Mesothelial cell of epicardium (in vitro differentiated cells): ENCODE measurements at regions not wholly inside any gene's neighbourhood (a gene's known extent, or its start where the extent isn't known, plus 50 kb on each side); places are given as distances from the start of the nearest gene placed in this dataset.
A peak's percentile ranks its signal among the peaks of the same experiment; 100 is the strongest.

Source experiments
- DNase-seq, 2 experiments: peaks; one replicate each; pipeline ENCODE4 v3.0.0; 2021; ENCODE audit warnings: low spot score in 2 of 2; ENCODE audit not compliant: unreplicated experiment in 2 of 2
- H3K27ac Mint-ChIP-seq: 2 replicates; pipeline ENCODE4 v1.8.0; 2021; ENCODE audit warnings: mixed read lengths
- H3K27me3 Mint-ChIP-seq: 2 replicates; pipeline ENCODE4 v1.8.0; 2021; ENCODE audit warnings: low read depth, mixed read lengths
- H3K36me3 Mint-ChIP-seq: 2 replicates; pipeline ENCODE4 v1.8.0; 2021; ENCODE audit warnings: mixed read lengths
- H3K4me1 Mint-ChIP-seq: 2 replicates; pipeline ENCODE4 v1.8.0; 2021; ENCODE audit warnings: mixed read lengths
- H3K4me3 Mint-ChIP-seq: 2 replicates; pipeline ENCODE4 v1.8.0; 2021; ENCODE audit warnings: mild to moderate bottlenecking, moderate library complexity, mixed read lengths
- H3K9me3 Mint-ChIP-seq: 2 replicates; pipeline ENCODE4 v1.8.0; 2021; ENCODE audit warnings: mixed read lengths
- CTCF ChIP-seq: fragments of 200-600 bp; sonication (generic); IDR thresholded peaks from one replicate; pipeline ENCODE4 v1.5.0; 2021; ENCODE audit warnings: antibody characterized with exemption; ENCODE audit not compliant: unreplicated experiment

GRCh38 chr5:57417320-57417719 is 65.3 kb downstream of the ACTBL2 start:
- Mint-ChIP-seq H3K27ac (no peak overlapping the region), H3K4me3 (no peak overlapping the region), H3K4me1 (peaks cover 33% of the 10 kb centered on the region), H3K27me3 (no peaks in the 10 kb centered on the region), H3K36me3 (no peaks in the 10 kb centered on the region), H3K9me3 (peaks cover 4% of the 10 kb centered on the region)
- DNase-seq: no peak
- TF ChIP-seq CTCF: no peak

GRCh38 chr5:57416278-57416994 is 66.2 kb downstream of the ACTBL2 start:
- no peak for TF ChIP-seq CTCF
- DNase-seq: no peak
- Mint-ChIP-seq H3K27ac (peak overlapping the region; percentile 84), H3K4me1 (peaks cover 33% of the 10 kb centered on the region), H3K36me3 (no peaks in the 10 kb centered on the region), H3K27me3 (no peaks in the 10 kb centered on the region), H3K9me3 (no peaks in the 10 kb centered on the region), H3K4me3 (no peak overlapping the region)

GRCh38 chr5:57414857-57415256 is 67.8 kb downstream of the ACTBL2 start:
- H3K4me3 Mint-ChIP-seq: no peak overlapping the region
- peaks cover 31% of the 10 kb centered on the region for H3K4me1 Mint-ChIP-seq
- H3K36me3 Mint-ChIP-seq: no peaks in the 10 kb centered on the region
- H3K27ac Mint-ChIP-seq: no peak overlapping the region
- H3K27me3 Mint-ChIP-seq: no peaks in the 10 kb centered on the region
- no peak for TF ChIP-seq CTCF
- DNase-seq: no peak
- no peaks in the 10 kb centered on the region for H3K9me3 Mint-ChIP-seq

- TF ChIP-seq CTCF: no peak
- Mint-ChIP-seq H3K27ac (no peak overlapping the region), H3K4me3 (no peak overlapping the region), H3K27me3 (no peaks in the 10 kb centered on the region), H3K36me3 (no peaks in the 10 kb centered on the region), H3K9me3 (no peaks in the 10 kb centered on the region), H3K4me1 (peaks cover 31% of the 10 kb centered on the region)
- no peak for DNase-seq
Observed at GRCh38 chr5:57414191-57414590, 68.4 kb downstream of the ACTBL2 start.

- no peak for DNase-seq
- TF ChIP-seq CTCF: no peak
Observed at GRCh38 chr5:57413145-57413544, 69.5 kb downstream of the ACTBL2 start.

GRCh38 chr5:57412680-57413079 is 69.9 kb downstream of the ACTBL2 start:
- H3K9me3 Mint-ChIP-seq: no peaks in the 10 kb centered on the region
- no peak overlapping the region for H3K4me3 Mint-ChIP-seq
- peaks cover 25% of the 10 kb centered on the region for H3K4me1 Mint-ChIP-seq
- no peak for TF ChIP-seq CTCF
- no peaks in the 10 kb centered on the region for H3K36me3 Mint-ChIP-seq
- H3K27me3 Mint-ChIP-seq: no peaks in the 10 kb centered on the region
- no peak overlapping the region for H3K27ac Mint-ChIP-seq
- DNase-seq: no peak

More at GRCh38 chr5:57413145-57413544, 69.5 kb downstream of the ACTBL2 start:
- no peak overlapping the region for H3K4me3 Mint-ChIP-seq
- H3K27ac Mint-ChIP-seq: no peak overlapping the region
- H3K9me3 Mint-ChIP-seq: no peaks in the 10 kb centered on the region
- peaks cover 26% of the 10 kb centered on the region for H3K4me1 Mint-ChIP-seq
- no peaks in the 10 kb centered on the region for H3K36me3 Mint-ChIP-seq
- no peaks in the 10 kb centered on the region for H3K27me3 Mint-ChIP-seq
